GM12872 (cell line): ENCODE measurements at regions not wholly inside any gene's neighbourhood (a gene's known extent, or its start where the extent isn't known, plus 50 kb on each side); places are given as distances from the start of the nearest gene placed in this dataset.

Experiments used
- TF ChIP-seq, protein P1 (sequence below): IDR thresholded peaks from 3 replicates; pipeline ENCODE4 v1.5.1; 2011; ENCODE audit warnings: low read depth, mild to moderate bottlenecking, low read length, moderate library complexity; ENCODE audit not compliant: insufficient read depth

DNA sequence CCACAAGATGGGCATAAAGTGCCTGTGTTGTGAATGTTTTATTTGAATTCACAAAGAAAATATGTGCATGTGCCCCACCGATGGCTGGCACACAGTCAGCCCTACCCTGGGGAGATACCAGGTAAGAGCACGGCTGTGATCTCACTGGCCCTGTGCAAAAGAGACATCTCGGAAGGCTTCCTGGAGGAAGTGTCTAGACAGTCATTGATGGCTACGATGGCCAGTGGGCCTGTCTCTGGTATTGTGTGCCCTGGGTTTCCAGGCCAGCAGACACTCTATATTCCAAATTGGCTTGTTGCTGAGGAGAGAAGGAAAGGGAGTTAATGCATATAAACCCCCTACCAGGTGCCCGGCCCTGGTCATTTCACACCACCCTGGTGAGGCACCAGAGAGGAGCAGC lies 211.7 kb downstream of the GLI2 start:
- TF ChIP-seq, protein P1, sequence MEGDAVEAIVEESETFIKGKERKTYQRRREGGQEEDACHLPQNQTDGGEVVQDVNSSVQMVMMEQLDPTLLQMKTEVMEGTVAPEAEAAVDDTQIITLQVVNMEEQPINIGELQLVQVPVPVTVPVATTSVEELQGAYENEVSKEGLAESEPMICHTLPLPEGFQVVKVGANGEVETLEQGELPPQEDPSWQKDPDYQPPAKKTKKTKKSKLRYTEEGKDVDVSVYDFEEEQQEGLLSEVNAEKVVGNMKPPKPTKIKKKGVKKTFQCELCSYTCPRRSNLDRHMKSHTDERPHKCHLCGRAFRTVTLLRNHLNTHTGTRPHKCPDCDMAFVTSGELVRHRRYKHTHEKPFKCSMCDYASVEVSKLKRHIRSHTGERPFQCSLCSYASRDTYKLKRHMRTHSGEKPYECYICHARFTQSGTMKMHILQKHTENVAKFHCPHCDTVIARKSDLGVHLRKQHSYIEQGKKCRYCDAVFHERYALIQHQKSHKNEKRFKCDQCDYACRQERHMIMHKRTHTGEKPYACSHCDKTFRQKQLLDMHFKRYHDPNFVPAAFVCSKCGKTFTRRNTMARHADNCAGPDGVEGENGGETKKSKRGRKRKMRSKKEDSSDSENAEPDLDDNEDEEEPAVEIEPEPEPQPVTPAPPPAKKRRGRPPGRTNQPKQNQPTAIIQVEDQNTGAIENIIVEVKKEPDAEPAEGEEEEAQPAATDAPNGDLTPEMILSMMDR, result no peak

DNA sequence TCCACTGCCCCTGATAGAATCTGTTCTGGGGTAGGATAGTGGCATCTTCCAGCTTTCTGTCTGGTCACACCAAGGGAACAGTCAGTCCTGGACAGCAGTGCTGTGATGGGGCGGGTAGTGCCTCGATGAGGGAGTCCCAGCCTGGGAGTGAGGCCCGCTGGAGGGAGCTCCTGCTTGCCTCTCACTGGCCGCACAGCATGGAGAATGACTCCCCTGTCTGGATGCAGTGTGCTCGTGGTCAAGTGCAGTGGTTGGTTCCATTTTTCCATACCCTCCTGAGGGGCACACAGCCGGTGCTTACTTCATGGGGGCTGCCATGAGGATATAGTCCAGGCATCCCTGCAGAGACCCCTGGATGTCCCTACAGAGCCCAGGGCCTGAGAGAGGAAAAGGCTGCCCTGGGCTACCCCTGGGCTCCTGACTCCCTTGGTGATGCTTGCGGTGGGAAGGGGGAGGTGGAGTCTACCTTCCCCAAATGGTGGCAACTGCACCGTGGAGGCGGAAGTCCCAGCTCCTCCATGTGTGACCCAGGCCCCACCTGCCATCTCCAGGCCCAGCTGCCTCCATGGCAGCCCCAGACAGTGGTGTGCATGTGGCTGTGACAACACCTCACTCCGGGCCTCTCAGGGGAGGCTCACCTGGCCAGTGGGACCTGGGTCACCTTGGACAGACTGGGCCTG lies 212.5 kb downstream of the GLI2 start:
- TF ChIP-seq, protein P1, result no peak

DNA sequence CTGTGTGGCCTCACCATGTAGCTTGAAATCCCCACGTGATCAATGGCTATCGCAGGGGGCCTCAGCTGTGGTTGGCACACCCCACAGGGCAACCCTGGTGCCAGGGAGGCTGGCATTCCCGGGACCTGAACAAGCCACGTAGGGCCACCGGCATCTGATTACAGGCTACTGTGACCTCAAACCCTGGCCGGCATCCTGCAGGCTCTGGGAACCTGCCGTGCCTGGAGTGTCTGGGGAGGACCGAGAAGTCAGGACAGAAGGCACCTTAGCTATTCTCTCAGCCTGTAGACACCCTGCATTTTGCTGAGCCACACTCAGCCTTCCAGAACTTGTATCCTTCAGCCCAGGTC lies 213.0 kb downstream of the GLI2 start:
- TF ChIP-seq, protein P1, result no peak

DNA sequence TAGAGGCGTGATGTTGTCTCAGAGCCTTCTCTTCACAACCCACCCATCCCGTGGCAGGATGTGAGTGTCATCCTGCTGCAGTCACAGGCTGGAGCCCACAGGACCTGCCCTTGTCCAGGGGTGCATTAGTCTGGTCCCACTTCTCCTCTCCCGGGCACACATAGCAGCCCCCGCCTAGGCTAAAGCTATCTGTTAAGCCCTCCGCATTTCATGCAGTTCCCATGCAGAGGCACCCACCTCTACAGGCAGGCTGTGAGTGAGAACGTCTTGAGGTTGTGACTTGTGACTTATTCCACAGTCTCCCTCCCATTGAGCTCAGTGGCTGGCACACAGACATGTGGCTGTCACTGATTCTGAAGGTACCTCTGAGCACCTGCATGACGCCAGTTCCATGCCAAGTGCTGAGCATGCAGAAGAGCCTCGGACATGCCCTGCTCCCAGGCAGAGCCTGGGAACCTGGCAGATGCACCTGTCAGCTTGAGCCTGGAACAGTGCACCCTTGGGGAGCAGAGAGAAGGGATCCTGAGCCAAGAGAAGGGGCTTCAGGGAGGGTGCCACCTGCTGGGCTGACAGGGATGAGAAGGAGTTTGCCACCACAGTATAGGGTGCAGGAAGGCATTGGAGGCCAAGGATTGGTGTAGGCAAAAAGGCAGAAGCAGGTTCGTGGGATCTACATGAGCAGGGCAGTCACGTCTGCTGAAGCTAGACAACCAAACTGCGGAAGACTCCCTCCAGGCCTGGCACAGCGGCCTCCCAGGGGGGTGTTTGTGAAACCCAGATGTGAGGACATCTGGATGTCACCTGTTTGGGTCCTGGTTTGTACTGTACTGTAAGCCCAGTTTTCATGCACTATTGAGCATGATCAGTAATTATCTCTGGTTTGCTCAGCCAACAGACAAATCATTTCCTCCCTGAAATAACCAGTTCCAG lies 213.6 kb downstream of the GLI2 start:
- TF ChIP-seq, protein P1, result peak; percentile 47; the same call in 2 of the 3 replicates

DNA sequence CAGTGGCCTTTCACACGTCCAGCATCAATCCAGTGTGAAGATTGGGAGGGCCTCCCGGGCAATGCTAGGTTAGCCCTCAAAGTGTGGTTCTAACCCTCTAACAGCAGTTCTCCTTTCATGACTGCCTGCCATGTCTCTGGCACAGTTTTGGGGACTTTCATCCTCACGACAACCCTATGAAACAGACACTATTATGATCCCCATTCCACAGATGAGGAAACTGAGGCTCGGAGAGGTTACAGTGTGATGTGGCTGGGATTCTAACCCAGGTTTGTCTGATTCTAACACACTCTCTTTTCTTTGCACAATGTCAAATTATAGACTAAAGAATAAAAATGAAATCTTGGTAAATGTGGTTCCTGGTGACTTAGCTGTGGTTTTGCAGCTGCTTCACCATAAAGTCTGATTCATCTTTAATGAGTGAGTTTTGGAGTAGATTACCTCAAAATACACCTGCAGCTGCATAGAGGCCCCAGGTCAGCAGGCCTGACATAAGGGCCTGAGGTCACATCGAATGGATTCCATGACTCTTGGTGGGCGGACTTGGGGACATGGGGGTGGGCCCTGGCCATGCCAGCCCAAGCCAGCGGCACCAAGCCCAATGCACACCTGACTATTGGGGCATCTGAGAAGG lies 214.4 kb downstream of the GLI2 start:
- TF ChIP-seq, protein P1, result no peak

DNA sequence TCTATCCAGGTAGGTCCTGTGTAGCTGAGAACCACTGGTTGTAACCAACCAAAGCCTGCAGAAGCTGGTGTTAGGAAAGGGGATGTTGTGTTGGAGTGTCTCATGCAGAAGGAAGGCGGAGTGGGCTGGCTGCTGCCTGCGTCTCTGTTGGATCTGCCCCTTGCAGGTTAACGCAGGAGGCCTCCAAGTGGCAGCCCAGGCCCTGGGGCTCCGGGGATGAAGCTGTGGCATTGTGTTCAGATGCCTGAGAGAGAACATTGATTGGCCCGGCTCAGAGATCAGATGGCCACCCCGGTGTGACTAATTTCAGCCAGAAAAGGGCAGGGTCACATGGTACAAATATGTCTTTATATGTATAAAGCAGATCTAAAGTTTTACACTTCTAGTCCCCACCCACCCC lies 216.0 kb downstream of the GLI2 start:
- TF ChIP-seq, protein P1, result no peak

DNA sequence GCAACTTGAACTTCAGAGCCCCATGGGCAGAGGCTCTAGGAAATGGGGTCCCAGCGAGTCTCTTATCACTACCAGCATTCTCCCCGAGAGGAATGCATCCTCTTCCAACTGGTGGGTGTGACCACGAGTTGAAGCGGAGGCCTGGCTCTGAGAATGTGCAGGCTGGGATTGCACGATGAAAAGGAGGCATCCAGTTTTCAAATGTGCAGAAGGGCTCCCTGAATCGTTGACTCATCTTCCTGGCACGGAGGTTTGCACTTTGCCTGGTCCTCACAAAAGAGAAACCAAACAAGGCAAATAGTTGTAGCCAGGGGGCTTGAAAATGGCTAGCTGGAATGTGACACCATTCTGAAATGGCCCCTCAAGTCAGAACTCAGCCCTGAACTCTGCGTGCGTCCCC lies 216.7 kb downstream of the GLI2 start:
- TF ChIP-seq, protein P1, result no peak
